ENCODE measurements at regions not wholly inside any gene's neighbourhood (a gene's known extent, or its start where the extent isn't known, plus 50 kb on each side); places are given as distances from the start of the nearest gene placed in this dataset.
"Not testable (repeated sequence)": the region's sequence is repeated elsewhere in the genome, so short reads cannot be mapped to it uniquely, and the experiment has no call there.

- no peak overlapping the region for H3K27ac Mint-ChIP-seq
These were observed 66.6 kb upstream of the C1QTNF9B start for GRCh38 chr13:23963947-23964346.

GRCh38 chr13:23965346-23965745 is 68.0 kb upstream of the C1QTNF9B start:
- Mint-ChIP-seq H3K27ac (peak overlapping the region; percentile 85 to 88), H3K27me3 (no peaks in the 10 kb centered on the region), H3K4me3 (no peak overlapping the region), H3K9me3 (no peaks in the 10 kb centered on the region), H3K4me1 (peaks cover 12 to 21% (median 14%) of the 10 kb centered on the region in 3 donors), H3K36me3 (no peaks in the 10 kb centered on the region)
- Histone ChIP-seq H3K27ac (ENCODE audit: low read length) (peak overlapping the region; percentile 94), H3K27me3 (replicated peaks in 1 of 2; ENCODE audit: control insufficient read depth in 2 of 2, extremely low read depth in 1 of 2, insufficient read depth in 2 of 2, low read length in 1 of 2) (no peaks in the 10 kb centered on the region), H3K4me3 (ENCODE audit: control insufficient read depth in 1 of 2, extremely low read depth in 1 of 2, low read length in 1 of 2) (no peak overlapping the region), H3K4me1 (ENCODE audit: control insufficient read depth in 1 of 2, extremely low read depth in 1 of 2, insufficient read depth in 2 of 2, low read length in 2 of 2) (peaks cover 3 to 9% of the 10 kb centered on the region in 2 experiments), H3K9me3 (no peaks in the 10 kb centered on the region), H3K36me3 (ENCODE audit: control insufficient read depth in 2 of 2, extremely low read depth in 1 of 2, insufficient read depth in 1 of 2, low read length in 1 of 2) (no peaks in the 10 kb centered on the region)
- WGBS (ENCODE audit: insufficient coverage): no CpG with 5 or more reads among the region's 5 CpGs
- POLR2A ChIA-PET: no interaction called here
- ATAC-seq (replicated peaks in 1 of 4) (no peak), DNase-seq (no peak)
- CTCF ChIA-PET: no interaction called here

More at GRCh38 chr13:23963947-23964346, 66.6 kb upstream of the C1QTNF9B start:
- ChIA-PET POLR2A (no interaction called here), CTCF (interaction anchor here in 1 of 2 donors (0.6 kb wide), 1 partner anchor 262 kb away, joined by 3 read pairs; no protein-coding TSS in a partner anchor)
- Histone ChIP-seq H3K4me1 (ENCODE audit: control insufficient read depth in 1 of 2, extremely low read depth in 1 of 2, insufficient read depth in 2 of 2, low read length in 2 of 2) (peaks cover 3 to 9% of the 10 kb centered on the region in 2 experiments), H3K27ac (ENCODE audit: low read length) (no peak overlapping the region), H3K9me3 (no peaks in the 10 kb centered on the region), H3K36me3 (ENCODE audit: control insufficient read depth in 2 of 2, extremely low read depth in 1 of 2, insufficient read depth in 1 of 2, low read length in 1 of 2) (no peaks in the 10 kb centered on the region), H3K27me3 (replicated peaks in 1 of 2; ENCODE audit: control insufficient read depth in 2 of 2, extremely low read depth in 1 of 2, insufficient read depth in 2 of 2, low read length in 1 of 2) (no peaks in the 10 kb centered on the region), H3K4me3 (ENCODE audit: control insufficient read depth in 1 of 2, extremely low read depth in 1 of 2, low read length in 1 of 2) (no peak overlapping the region)
- Mint-ChIP-seq H3K9me3 (no peaks in the 10 kb centered on the region), H3K36me3 (no peaks in the 10 kb centered on the region), H3K4me1 (peaks cover 12 to 21% (median 14%) of the 10 kb centered on the region in 3 donors), H3K4me3 (no peak overlapping the region), H3K27me3 (no peaks in the 10 kb centered on the region)
- ATAC-seq (replicated peaks in 1 of 4) (no peak), DNase-seq (no peak)
- 40% methylated on average over 1 of the region's 2 CpGs for WGBS (ENCODE audit: insufficient coverage)

GRCh38 chr13:23966221-23966690 is 69.0 kb upstream of the C1QTNF9B start:
- Mint-ChIP-seq H3K4me3 (peak overlapping the region; percentile 69 to 76 (median 74)), H3K27me3 (no peaks in the 10 kb centered on the region), H3K4me1 (peaks cover 12 to 21% (median 14%) of the 10 kb centered on the region in 3 donors), H3K36me3 (no peaks in the 10 kb centered on the region), H3K9me3 (no peaks in the 10 kb centered on the region), H3K27ac (peak overlapping the region; percentile 85 to 88)
- peaks cover 3 to 9% of the 10 kb centered on the region in 2 experiments for H3K4me1 ChIP-seq (ENCODE audit: control insufficient read depth in 1 of 2, extremely low read depth in 1 of 2, insufficient read depth in 2 of 2, low read length in 2 of 2)
- ChIA-PET POLR2A (no interaction called here), CTCF (interaction anchor here in 1 of 2 donors (0.6 to 0.7 kb wide), 3 partner anchors 14 to 68 kb away, joined by 3 read pairs; no protein-coding TSS in a partner anchor)
- 97% methylated on average over 5 of the region's 6 CpGs for WGBS (ENCODE audit: insufficient coverage)
- H3K4me3 ChIP-seq (ENCODE audit: control insufficient read depth in 1 of 2, extremely low read depth in 1 of 2, low read length in 1 of 2): peak overlapping the region in 1 of 2 donors; percentile 60
- DNase-seq (no peak), ATAC-seq (replicated peaks in 1 of 4) (no peak)
- H3K27me3 ChIP-seq (replicated peaks in 1 of 2; ENCODE audit: control insufficient read depth in 2 of 2, extremely low read depth in 1 of 2, insufficient read depth in 2 of 2, low read length in 1 of 2): no peaks in the 10 kb centered on the region
- no peaks in the 10 kb centered on the region for H3K36me3 ChIP-seq (ENCODE audit: control insufficient read depth in 2 of 2, extremely low read depth in 1 of 2, insufficient read depth in 1 of 2, low read length in 1 of 2)
- peak overlapping the region; percentile 94 for H3K27ac ChIP-seq (ENCODE audit: low read length)
- no peaks in the 10 kb centered on the region for H3K9me3 ChIP-seq

GRCh38 chr13:23966691-23967615 is 69.7 kb upstream of the C1QTNF9B start:
- CTCF ChIA-PET: interaction anchor here in 1 of 2 donors (0.6 to 0.7 kb wide), 3 partner anchors 13 to 69 kb away, joined by 3 read pairs; no protein-coding TSS in a partner anchor
- Mint-ChIP-seq H3K9me3 (no peaks in the 10 kb centered on the region), H3K36me3 (no peaks in the 10 kb centered on the region), H3K27me3 (no peaks in the 10 kb centered on the region), H3K27ac (peak overlapping the region; percentile 85 to 88), H3K4me3 (peak overlapping the region; percentile 69 to 76 (median 74)), H3K4me1 (peaks cover 12 to 21% (median 14%) of the 10 kb centered on the region in 3 donors)
- ATAC-seq (replicated peaks in 1 of 4) (peak; percentile 78 to 87 (median 86)), DNase-seq (peak in 5 of 35 experiments; percentile 9 to 60 (median 14))
- Histone ChIP-seq H3K27me3 (replicated peaks in 1 of 2; ENCODE audit: control insufficient read depth in 2 of 2, extremely low read depth in 1 of 2, insufficient read depth in 2 of 2, low read length in 1 of 2) (no peaks in the 10 kb centered on the region), H3K36me3 (ENCODE audit: control insufficient read depth in 2 of 2, extremely low read depth in 1 of 2, insufficient read depth in 1 of 2, low read length in 1 of 2) (no peaks in the 10 kb centered on the region), H3K27ac (ENCODE audit: low read length) (peak overlapping the region; percentile 94), H3K4me1 (ENCODE audit: control insufficient read depth in 1 of 2, extremely low read depth in 1 of 2, insufficient read depth in 2 of 2, low read length in 2 of 2) (peaks cover 3 to 9% of the 10 kb centered on the region in 2 experiments), H3K4me3 (ENCODE audit: control insufficient read depth in 1 of 2, extremely low read depth in 1 of 2, low read length in 1 of 2) (peak overlapping the region; percentile 53 to 60), H3K9me3 (no peaks in the 10 kb centered on the region)
- WGBS (ENCODE audit: insufficient coverage): 100% methylated on average over 1 of the region's 11 CpGs
- POLR2A ChIA-PET: no interaction called here

GRCh38 chr13:23967792-23968191 is 70.5 kb upstream of the C1QTNF9B start:
- H3K9me3 Mint-ChIP-seq; ATAC-seq (replicated peaks in 1 of 4); DNase-seq; H3K27me3 Mint-ChIP-seq; H3K36me3 ChIP-seq (ENCODE audit: control insufficient read depth in 2 of 2, extremely low read depth in 1 of 2, insufficient read depth in 1 of 2, low read length in 1 of 2); H3K4me1 ChIP-seq (ENCODE audit: control insufficient read depth in 1 of 2, extremely low read depth in 1 of 2, insufficient read depth in 2 of 2, low read length in 2 of 2); H3K36me3 Mint-ChIP-seq; POLR2A ChIA-PET; H3K9me3 ChIP-seq; H3K4me3 ChIP-seq (ENCODE audit: control insufficient read depth in 1 of 2, extremely low read depth in 1 of 2, low read length in 1 of 2); H3K27me3 ChIP-seq (replicated peaks in 1 of 2; ENCODE audit: control insufficient read depth in 2 of 2, extremely low read depth in 1 of 2, insufficient read depth in 2 of 2, low read length in 1 of 2); CTCF ChIA-PET: not testable (repeated sequence)
- H3K4me1 Mint-ChIP-seq: peaks cover 12 to 21% (median 14%) of the 10 kb centered on the region in 3 donors
- peak overlapping the region; percentile 94 for H3K27ac ChIP-seq (ENCODE audit: low read length)
- H3K27ac Mint-ChIP-seq: peak overlapping the region; percentile 80 to 86
- WGBS (ENCODE audit: insufficient coverage): 89% methylated on average over 1 of the region's 3 CpGs
- peak overlapping the region in 2 of 3 donors; percentile 19 to 62 for H3K4me3 Mint-ChIP-seq

GRCh38 chr13:23969647-23970046 is 72.3 kb upstream of the C1QTNF9B start:
- WGBS (ENCODE audit: insufficient coverage): no CpG with 5 or more reads among the region's 4 CpGs
- Mint-ChIP-seq H3K4me3 (no peak overlapping the region), H3K9me3 (no peaks in the 10 kb centered on the region), H3K4me1 (peaks cover 12 to 18% (median 14%) of the 10 kb centered on the region in 3 donors), H3K36me3 (no peaks in the 10 kb centered on the region), H3K27me3 (no peaks in the 10 kb centered on the region), H3K27ac (no peak overlapping the region)
- Histone ChIP-seq H3K4me3 (ENCODE audit: control insufficient read depth in 1 of 2, extremely low read depth in 1 of 2, low read length in 1 of 2) (no peak overlapping the region), H3K36me3 (ENCODE audit: control insufficient read depth in 2 of 2, extremely low read depth in 1 of 2, insufficient read depth in 1 of 2, low read length in 1 of 2) (no peaks in the 10 kb centered on the region), H3K9me3 (no peaks in the 10 kb centered on the region), H3K4me1 (ENCODE audit: control insufficient read depth in 1 of 2, extremely low read depth in 1 of 2, insufficient read depth in 2 of 2, low read length in 2 of 2) (peaks cover 3 to 9% of the 10 kb centered on the region in 2 experiments), H3K27me3 (replicated peaks in 1 of 2; ENCODE audit: control insufficient read depth in 2 of 2, extremely low read depth in 1 of 2, insufficient read depth in 2 of 2, low read length in 1 of 2) (no peaks in the 10 kb centered on the region), H3K27ac (ENCODE audit: low read length) (no peak overlapping the region)
- ChIA-PET POLR2A (no interaction called here), CTCF (no interaction called here)
- no peak for ATAC-seq (replicated peaks in 1 of 4)
- DNase-seq: no peak
